HL-60 (cell line): ENCODE measurements at regions not wholly inside any gene's neighbourhood (a gene's known extent, or its start where the extent isn't known, plus 50 kb on each side); places are given as distances from the start of the nearest gene placed in this dataset.
"Not testable (repeated sequence)": the region's sequence is repeated elsewhere in the genome, so short reads cannot be mapped to it uniquely, and the experiment has no call there.

ENCODE experiments used
- DNase-seq, 2 experiments: peaks; one replicate each; pipeline ENCODE4 v3.0.0-alpha.2; 2010 to 2020; ENCODE audit warnings: low read depth in 1 of 2, low spot score in 1 of 2
- H3K27ac ChIP-seq: fragments of 250-450 bp; sonication (Bioruptor Pico); replicated peaks from 2 replicates; pipeline ENCODE4 v1.5.1; 2020; ENCODE audit warnings: mild to moderate bottlenecking, moderate library complexity
- H3K27me3 ChIP-seq: fragments of 250-450 bp; sonication (Bioruptor Pico); 2 replicates; pipeline ENCODE4 v1.5.1; 2021; ENCODE audit warnings: mild to moderate bottlenecking, moderate library complexity; ENCODE audit not compliant: insufficient read depth, poor library complexity, severe bottlenecking
- H3K4me3 ChIP-seq: replicated peaks from 2 replicates; pipeline ENCODE4 v1.5.1; 2011; ENCODE audit warnings: mild to moderate bottlenecking, control low read depth, low read length; ENCODE audit not compliant: insufficient read depth
- GABPA ChIP-seq: IDR thresholded peaks from 2 replicates; pipeline ENCODE4 v1.6.1; 2012; ENCODE audit warnings: low read depth
- POLR2AphosphoS5 ChIP-seq: IDR thresholded peaks from 2 replicates; pipeline ENCODE4 v1.6.1; 2012; ENCODE audit warnings: low read depth
- REST ChIP-seq: IDR thresholded peaks from 2 replicates; pipeline ENCODE4 v1.6.1; 2012; ENCODE audit warnings: low read depth; ENCODE audit not compliant: insufficient replicate concordance
- SPI1 ChIP-seq: IDR thresholded peaks from 2 replicates; pipeline ENCODE4 v1.6.1; 2012; ENCODE audit warnings: low read depth, mild to moderate bottlenecking, borderline replicate concordance
- TF ChIP-seq, protein P1 (sequence below): IDR thresholded peaks from one replicate; pipeline ENCODE4 v1.5.1; 2011; ENCODE audit warnings: low read length, control low read depth, inconsistent platforms; ENCODE audit not compliant: insufficient read depth

- H3K27ac ChIP-seq, DNase-seq, H3K27me3 ChIP-seq, H3K4me3 ChIP-seq: not testable (repeated sequence)
Measured at GRCh38 chr9:11196840-11197365, 584.1 kb upstream of the PTPRD start.

DNA sequence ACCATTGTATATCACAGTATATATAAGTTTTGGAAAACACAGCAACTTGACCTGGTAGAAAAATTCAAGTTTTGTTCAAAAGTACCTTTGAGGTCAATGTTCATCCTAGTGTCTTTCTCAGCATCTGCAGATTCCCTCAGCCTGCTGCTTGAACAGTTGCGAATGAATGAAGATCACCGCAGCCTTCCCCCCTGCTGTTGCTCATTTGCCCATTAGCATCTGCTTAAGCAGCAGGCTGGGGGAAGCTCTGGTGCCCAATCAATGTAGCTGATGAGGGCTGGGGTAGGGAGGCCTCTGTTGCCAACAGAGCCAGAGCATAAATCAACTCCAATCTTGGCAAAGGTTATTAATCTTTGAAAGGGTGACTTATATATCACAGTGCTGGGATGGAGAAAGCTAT is 586.5 kb upstream of the PTPRD start:
- no peaks in the 10 kb centered on the region for H3K27me3 ChIP-seq
- H3K27ac ChIP-seq: no peak overlapping the region
- no peak for DNase-seq
- TF ChIP-seq SPI1: no peak
- TF ChIP-seq, protein P1, sequence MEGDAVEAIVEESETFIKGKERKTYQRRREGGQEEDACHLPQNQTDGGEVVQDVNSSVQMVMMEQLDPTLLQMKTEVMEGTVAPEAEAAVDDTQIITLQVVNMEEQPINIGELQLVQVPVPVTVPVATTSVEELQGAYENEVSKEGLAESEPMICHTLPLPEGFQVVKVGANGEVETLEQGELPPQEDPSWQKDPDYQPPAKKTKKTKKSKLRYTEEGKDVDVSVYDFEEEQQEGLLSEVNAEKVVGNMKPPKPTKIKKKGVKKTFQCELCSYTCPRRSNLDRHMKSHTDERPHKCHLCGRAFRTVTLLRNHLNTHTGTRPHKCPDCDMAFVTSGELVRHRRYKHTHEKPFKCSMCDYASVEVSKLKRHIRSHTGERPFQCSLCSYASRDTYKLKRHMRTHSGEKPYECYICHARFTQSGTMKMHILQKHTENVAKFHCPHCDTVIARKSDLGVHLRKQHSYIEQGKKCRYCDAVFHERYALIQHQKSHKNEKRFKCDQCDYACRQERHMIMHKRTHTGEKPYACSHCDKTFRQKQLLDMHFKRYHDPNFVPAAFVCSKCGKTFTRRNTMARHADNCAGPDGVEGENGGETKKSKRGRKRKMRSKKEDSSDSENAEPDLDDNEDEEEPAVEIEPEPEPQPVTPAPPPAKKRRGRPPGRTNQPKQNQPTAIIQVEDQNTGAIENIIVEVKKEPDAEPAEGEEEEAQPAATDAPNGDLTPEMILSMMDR: no peak
- no peak for TF ChIP-seq POLR2AphosphoS5
- TF ChIP-seq REST: no peak
- TF ChIP-seq GABPA: no peak
- H3K4me3 ChIP-seq: no peak overlapping the region

GRCh38 chr9:11204521-11204920 is 591.7 kb upstream of the PTPRD start:
- Histone ChIP-seq H3K27me3 (no peaks in the 10 kb centered on the region), H3K27ac (no peak overlapping the region), H3K4me3 (no peak overlapping the region)
- no peak for DNase-seq
- TF ChIP-seq POLR2AphosphoS5: no peak
- TF ChIP-seq, protein P1: no peak

- TF ChIP-seq POLR2AphosphoS5 (no peak), SPI1 (no peak), GABPA (no peak), REST (no peak)
- TF ChIP-seq, protein P1: no peak
- no peak for DNase-seq
- H3K4me3 ChIP-seq: no peak overlapping the region
- no peaks in the 10 kb centered on the region for H3K27me3 ChIP-seq
- H3K27ac ChIP-seq: no peak overlapping the region
Measured at GRCh38 chr9:11206925-11207324, 594.1 kb upstream of the PTPRD start.
